ENCODE measurements at regions not wholly inside any gene's neighbourhood (a gene's known extent, or its start where the extent isn't known, plus 50 kb on each side); places are given as distances from the start of the nearest gene placed in this dataset.

DNA sequence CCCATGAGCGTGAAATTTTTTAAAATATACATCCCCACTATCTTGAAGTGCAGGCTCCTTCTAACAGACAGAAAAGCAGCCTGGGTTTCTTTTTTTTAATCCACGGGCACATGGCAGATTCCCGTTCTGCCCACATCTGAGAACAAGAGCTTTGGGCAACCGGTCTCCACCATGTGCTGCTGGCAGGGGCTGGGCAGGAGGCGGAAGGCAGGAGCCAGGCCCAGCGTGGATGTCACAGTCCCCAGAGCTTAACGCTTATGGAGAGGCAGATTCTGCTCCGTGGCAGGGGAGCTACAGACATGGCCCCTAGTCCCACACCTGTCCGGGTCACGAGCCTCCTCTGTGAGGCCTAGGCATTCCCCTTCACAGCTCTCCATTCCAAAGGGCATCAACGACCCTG is 503.0 kb upstream of the MYT1L start:
- Mint-ChIP-seq H3K4me3 (no peak overlapping the region), H3K9me3 (peaks cover 0 to 2% of the 10 kb centered on the region in 2 donors), H3K27ac (no peak overlapping the region), H3K4me1 (no peaks in the 10 kb centered on the region), H3K36me3 (no peaks in the 10 kb centered on the region), H3K27me3 (ENCODE audit: low read depth in 2 of 2) (peaks cover 0 to 7% of the 10 kb centered on the region in 2 donors)
- no peaks in the 10 kb centered on the region for H3K36me3 ChIP-seq (ENCODE audit: control insufficient read depth, insufficient read depth, low read length)
- H3K4me3 ChIP-seq (ENCODE audit: low read length), result no peak overlapping the region
- 87% methylated on average over 11 of the region's 11 CpGs for WGBS (ENCODE audit: insufficient coverage)
- DNase-seq (no peak), ATAC-seq (no peak)
- H3K4me1 ChIP-seq (ENCODE audit: control insufficient read depth, insufficient read depth, low read length), result no peaks in the 10 kb centered on the region
- intact Hi-C loops (cut with micrococcal nuclease), result no loop called here
- TF ChIP-seq, protein P1, sequence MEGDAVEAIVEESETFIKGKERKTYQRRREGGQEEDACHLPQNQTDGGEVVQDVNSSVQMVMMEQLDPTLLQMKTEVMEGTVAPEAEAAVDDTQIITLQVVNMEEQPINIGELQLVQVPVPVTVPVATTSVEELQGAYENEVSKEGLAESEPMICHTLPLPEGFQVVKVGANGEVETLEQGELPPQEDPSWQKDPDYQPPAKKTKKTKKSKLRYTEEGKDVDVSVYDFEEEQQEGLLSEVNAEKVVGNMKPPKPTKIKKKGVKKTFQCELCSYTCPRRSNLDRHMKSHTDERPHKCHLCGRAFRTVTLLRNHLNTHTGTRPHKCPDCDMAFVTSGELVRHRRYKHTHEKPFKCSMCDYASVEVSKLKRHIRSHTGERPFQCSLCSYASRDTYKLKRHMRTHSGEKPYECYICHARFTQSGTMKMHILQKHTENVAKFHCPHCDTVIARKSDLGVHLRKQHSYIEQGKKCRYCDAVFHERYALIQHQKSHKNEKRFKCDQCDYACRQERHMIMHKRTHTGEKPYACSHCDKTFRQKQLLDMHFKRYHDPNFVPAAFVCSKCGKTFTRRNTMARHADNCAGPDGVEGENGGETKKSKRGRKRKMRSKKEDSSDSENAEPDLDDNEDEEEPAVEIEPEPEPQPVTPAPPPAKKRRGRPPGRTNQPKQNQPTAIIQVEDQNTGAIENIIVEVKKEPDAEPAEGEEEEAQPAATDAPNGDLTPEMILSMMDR (IDR thresholded peaks at IDR 0.05), result no peak
- no peaks in the 10 kb centered on the region for H3K27me3 ChIP-seq (ENCODE audit: control insufficient read depth, insufficient read depth, low read length)
- no peak overlapping the region for H3K27ac ChIP-seq (ENCODE audit: low read length)
- H3K9me3 ChIP-seq (ENCODE audit: control insufficient read depth, insufficient read depth, low read length), result no peaks in the 10 kb centered on the region

DNA sequence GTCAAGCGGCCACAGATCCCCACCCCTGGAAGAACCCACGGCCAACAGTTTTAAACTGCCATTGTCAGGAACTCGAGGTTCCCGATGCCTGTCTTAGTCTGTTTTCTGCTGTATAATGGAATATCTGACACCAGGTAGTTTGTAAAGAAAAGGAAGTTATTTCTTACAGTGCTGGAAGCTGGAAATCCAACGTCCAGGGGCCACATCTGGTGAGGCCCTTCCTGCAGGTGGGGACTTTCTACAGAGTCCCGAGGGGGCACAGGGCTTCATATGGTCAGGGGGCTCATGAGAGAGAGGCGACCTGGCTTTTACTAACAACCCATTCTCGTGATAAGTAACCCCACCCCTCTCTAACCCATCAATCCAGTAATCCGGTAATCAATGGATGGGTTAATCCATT is 501.6 kb upstream of the MYT1L start:
- Mint-ChIP-seq H3K4me3 (no peak overlapping the region), H3K36me3 (no peaks in the 10 kb centered on the region), H3K27ac (no peak overlapping the region), H3K27me3 (ENCODE audit: low read depth in 2 of 2) (peaks cover 0 to 7% of the 10 kb centered on the region in 2 donors), H3K4me1 (no peaks in the 10 kb centered on the region), H3K9me3 (peaks cover 0 to 2% of the 10 kb centered on the region in 2 donors)
- 82% methylated on average over 8 of the region's 9 CpGs for WGBS (ENCODE audit: insufficient coverage)
- Histone ChIP-seq H3K27ac (ENCODE audit: low read length) (no peak overlapping the region), H3K36me3 (ENCODE audit: control insufficient read depth, insufficient read depth, low read length) (no peaks in the 10 kb centered on the region), H3K4me1 (ENCODE audit: control insufficient read depth, insufficient read depth, low read length) (no peaks in the 10 kb centered on the region), H3K9me3 (ENCODE audit: control insufficient read depth, insufficient read depth, low read length) (no peaks in the 10 kb centered on the region), H3K4me3 (ENCODE audit: low read length) (no peak overlapping the region), H3K27me3 (ENCODE audit: control insufficient read depth, insufficient read depth, low read length) (no peaks in the 10 kb centered on the region)
- intact Hi-C loops (cut with micrococcal nuclease), result no loop called here
- TF ChIP-seq, protein P1 (IDR thresholded peaks at IDR 0.05), result no peak
- DNase-seq (no peak), ATAC-seq (no peak)

DNA sequence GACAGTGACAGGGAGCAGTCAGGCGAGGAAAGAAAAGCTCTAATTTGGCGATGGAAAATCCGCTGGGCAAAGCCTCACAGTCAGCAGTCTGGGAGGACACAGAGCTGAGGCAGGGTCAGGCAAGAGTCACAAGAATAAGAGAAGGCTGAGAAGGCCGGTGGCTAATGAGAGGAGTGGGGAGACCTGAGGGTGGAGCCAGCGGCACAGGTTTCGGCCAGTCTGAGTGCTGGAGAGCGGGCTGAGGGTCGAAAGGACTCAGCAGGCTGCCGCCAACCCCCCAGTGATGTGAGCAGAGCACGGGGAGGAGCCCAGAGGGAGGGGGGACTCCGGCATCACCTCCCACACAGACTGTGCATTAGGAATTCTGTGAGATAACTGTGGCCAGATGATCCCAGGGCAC is 500.6 kb upstream of the MYT1L start:
- TF ChIP-seq, protein P1 (IDR thresholded peaks at IDR 0.05), result no peak
- Histone ChIP-seq H3K27me3 (ENCODE audit: control insufficient read depth, insufficient read depth, low read length) (no peaks in the 10 kb centered on the region), H3K36me3 (ENCODE audit: control insufficient read depth, insufficient read depth, low read length) (no peaks in the 10 kb centered on the region), H3K4me1 (ENCODE audit: control insufficient read depth, insufficient read depth, low read length) (no peaks in the 10 kb centered on the region), H3K27ac (ENCODE audit: low read length) (no peak overlapping the region), H3K9me3 (ENCODE audit: control insufficient read depth, insufficient read depth, low read length) (no peaks in the 10 kb centered on the region), H3K4me3 (ENCODE audit: low read length) (no peak overlapping the region)
- intact Hi-C loops (cut with micrococcal nuclease), result no loop called here
- peaks cover 0 to 2% of the 10 kb centered on the region in 2 donors for H3K9me3 Mint-ChIP-seq
- DNase-seq, result no peak
- H3K4me3 Mint-ChIP-seq, result no peak overlapping the region
- peaks cover 0 to 7% of the 10 kb centered on the region in 2 donors for H3K27me3 Mint-ChIP-seq (ENCODE audit: low read depth in 2 of 2)
- 63% methylated on average over 11 of the region's 11 CpGs for WGBS (ENCODE audit: insufficient coverage)
- no peak overlapping the region for H3K27ac Mint-ChIP-seq
- ATAC-seq, result no peak
- H3K4me1 Mint-ChIP-seq, result no peaks in the 10 kb centered on the region
- no peaks in the 10 kb centered on the region for H3K36me3 Mint-ChIP-seq

DNA sequence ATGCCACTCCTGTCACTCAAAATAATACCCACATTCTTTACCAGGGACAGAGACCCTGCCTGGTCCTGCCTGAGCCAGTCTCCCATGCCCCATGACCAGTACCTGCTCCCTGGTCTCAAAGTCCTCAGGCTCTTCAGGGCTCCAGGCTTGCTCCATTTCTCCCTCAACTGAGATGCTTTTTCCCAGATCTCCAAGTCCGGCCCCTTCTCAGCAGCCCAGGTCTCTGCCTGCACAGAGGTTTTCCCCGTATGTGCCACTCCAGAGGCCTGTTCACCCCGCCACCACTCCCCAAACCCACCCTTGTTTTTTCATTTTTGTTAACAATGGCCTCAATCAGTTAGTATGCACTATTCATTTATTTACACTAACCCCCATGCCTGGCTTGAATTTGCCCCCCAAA is 499.5 kb upstream of the MYT1L start:
- TF ChIP-seq, protein P1 (IDR thresholded peaks at IDR 0.05), result no peak
- Histone ChIP-seq H3K27me3 (ENCODE audit: control insufficient read depth, insufficient read depth, low read length) (no peaks in the 10 kb centered on the region), H3K4me3 (ENCODE audit: low read length) (no peak overlapping the region), H3K4me1 (ENCODE audit: control insufficient read depth, insufficient read depth, low read length) (no peaks in the 10 kb centered on the region), H3K36me3 (ENCODE audit: control insufficient read depth, insufficient read depth, low read length) (no peaks in the 10 kb centered on the region), H3K9me3 (ENCODE audit: control insufficient read depth, insufficient read depth, low read length) (no peaks in the 10 kb centered on the region), H3K27ac (ENCODE audit: low read length) (no peak overlapping the region)
- intact Hi-C loops (cut with micrococcal nuclease), result no loop called here
- WGBS (ENCODE audit: insufficient coverage), result 88% methylated on average over 3 of the region's 3 CpGs
- peaks cover 0 to 4% of the 10 kb centered on the region in 2 donors for H3K27me3 Mint-ChIP-seq (ENCODE audit: low read depth in 2 of 2)
- H3K36me3 Mint-ChIP-seq, result no peaks in the 10 kb centered on the region
- H3K4me1 Mint-ChIP-seq, result no peaks in the 10 kb centered on the region
- ATAC-seq (no peak), DNase-seq (no peak)
- H3K27ac Mint-ChIP-seq, result no peak overlapping the region
- H3K4me3 Mint-ChIP-seq, result no peak overlapping the region
- H3K9me3 Mint-ChIP-seq, result peaks cover 0 to 2% of the 10 kb centered on the region in 2 donors
